GM23338 (cell line): ENCODE measurements at regions not wholly inside any gene's neighbourhood (a gene's known extent, or its start where the extent isn't known, plus 50 kb on each side); places are given as distances from the start of the nearest gene placed in this dataset.

ENCODE experiments used
- CREB1 ChIP-seq: fragments of 250-450 bp; sonication (Bioruptor Pico); IDR thresholded peaks from 2 replicates; pipeline ENCODE4 v1.5.0; 2020; ENCODE audit warnings: low read depth, mild to moderate bottlenecking, moderate library complexity
- EZH2phosphoT487 ChIP-seq: fragments of 200-600 bp; sonication (generic); IDR thresholded peaks from one replicate; pipeline ENCODE4 v1.8.1; 2018; ENCODE audit warnings: antibody characterized with exemption; ENCODE audit not compliant: unreplicated experiment
- ZNF114 ChIP-seq: fragments of 250-450 bp; sonication (Bioruptor Pico); IDR thresholded peaks from 2 replicates; pipeline ENCODE4 v1.5.0; 2020; ENCODE audit warnings: mild to moderate bottlenecking, moderate library complexity
- TF ChIP-seq, protein P1 (sequence below), 2 experiments: fragments of 200-600 bp in 1 of 2; sonication (generic) in 1 of 2; conservative IDR thresholded peaks; 2 replicates each; pipeline versions ENCODE4 v1.5.1 to v1.6.1; 2016 to 2017; ENCODE audit warnings: antibody characterized with exemption in 2 of 2, low read depth in 2 of 2, mild to moderate bottlenecking in 2 of 2, moderate library complexity in 1 of 2
- TF ChIP-seq, protein P2 (sequence below): IDR thresholded peaks from one replicate; pipeline ENCODE4 v1.6.1; 2018; ENCODE audit warnings: antibody characterized with exemption; ENCODE audit not compliant: unreplicated experiment

DNA sequence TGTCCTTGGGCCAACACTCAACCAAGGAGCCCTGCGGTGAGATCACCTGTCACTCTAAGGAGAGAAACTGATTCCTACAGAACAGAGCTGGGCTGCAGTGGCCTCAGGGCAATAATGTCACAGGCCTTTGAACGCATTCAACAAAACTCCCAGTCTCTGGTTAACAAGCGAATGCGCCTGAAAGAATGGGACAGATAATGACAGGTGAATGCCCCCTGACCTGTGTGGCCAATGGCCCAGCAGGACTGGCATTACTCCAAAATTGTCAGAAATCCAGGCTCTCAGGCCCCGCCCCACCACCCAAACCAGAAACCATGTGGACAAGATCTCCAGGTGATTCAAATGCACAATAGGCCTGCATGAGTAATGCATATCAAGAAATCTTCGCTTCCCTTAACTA, 277.7 kb upstream of the KLF6 start:
- no peak for TF ChIP-seq ZNF114
- TF ChIP-seq, protein P1, sequence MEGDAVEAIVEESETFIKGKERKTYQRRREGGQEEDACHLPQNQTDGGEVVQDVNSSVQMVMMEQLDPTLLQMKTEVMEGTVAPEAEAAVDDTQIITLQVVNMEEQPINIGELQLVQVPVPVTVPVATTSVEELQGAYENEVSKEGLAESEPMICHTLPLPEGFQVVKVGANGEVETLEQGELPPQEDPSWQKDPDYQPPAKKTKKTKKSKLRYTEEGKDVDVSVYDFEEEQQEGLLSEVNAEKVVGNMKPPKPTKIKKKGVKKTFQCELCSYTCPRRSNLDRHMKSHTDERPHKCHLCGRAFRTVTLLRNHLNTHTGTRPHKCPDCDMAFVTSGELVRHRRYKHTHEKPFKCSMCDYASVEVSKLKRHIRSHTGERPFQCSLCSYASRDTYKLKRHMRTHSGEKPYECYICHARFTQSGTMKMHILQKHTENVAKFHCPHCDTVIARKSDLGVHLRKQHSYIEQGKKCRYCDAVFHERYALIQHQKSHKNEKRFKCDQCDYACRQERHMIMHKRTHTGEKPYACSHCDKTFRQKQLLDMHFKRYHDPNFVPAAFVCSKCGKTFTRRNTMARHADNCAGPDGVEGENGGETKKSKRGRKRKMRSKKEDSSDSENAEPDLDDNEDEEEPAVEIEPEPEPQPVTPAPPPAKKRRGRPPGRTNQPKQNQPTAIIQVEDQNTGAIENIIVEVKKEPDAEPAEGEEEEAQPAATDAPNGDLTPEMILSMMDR (conservative IDR thresholded peaks at IDR 0.05; ENCODE audit: low read depth in 2 of 2) = no peak
- no peak for TF ChIP-seq EZH2phosphoT487
- TF ChIP-seq, protein P2, sequence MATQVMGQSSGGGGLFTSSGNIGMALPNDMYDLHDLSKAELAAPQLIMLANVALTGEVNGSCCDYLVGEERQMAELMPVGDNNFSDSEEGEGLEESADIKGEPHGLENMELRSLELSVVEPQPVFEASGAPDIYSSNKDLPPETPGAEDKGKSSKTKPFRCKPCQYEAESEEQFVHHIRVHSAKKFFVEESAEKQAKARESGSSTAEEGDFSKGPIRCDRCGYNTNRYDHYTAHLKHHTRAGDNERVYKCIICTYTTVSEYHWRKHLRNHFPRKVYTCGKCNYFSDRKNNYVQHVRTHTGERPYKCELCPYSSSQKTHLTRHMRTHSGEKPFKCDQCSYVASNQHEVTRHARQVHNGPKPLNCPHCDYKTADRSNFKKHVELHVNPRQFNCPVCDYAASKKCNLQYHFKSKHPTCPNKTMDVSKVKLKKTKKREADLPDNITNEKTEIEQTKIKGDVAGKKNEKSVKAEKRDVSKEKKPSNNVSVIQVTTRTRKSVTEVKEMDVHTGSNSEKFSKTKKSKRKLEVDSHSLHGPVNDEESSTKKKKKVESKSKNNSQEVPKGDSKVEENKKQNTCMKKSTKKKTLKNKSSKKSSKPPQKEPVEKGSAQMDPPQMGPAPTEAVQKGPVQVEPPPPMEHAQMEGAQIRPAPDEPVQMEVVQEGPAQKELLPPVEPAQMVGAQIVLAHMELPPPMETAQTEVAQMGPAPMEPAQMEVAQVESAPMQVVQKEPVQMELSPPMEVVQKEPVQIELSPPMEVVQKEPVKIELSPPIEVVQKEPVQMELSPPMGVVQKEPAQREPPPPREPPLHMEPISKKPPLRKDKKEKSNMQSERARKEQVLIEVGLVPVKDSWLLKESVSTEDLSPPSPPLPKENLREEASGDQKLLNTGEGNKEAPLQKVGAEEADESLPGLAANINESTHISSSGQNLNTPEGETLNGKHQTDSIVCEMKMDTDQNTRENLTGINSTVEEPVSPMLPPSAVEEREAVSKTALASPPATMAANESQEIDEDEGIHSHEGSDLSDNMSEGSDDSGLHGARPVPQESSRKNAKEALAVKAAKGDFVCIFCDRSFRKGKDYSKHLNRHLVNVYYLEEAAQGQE = no peak
- TF ChIP-seq CREB1 (CRISPR knock-in tag) = no peak
